IPS-NIHi11 (cell line): ENCODE measurements at regions not wholly inside any gene's neighbourhood (a gene's known extent, or its start where the extent isn't known, plus 50 kb on each side); places are given as distances from the start of the nearest gene placed in this dataset.
A peak's percentile ranks its signal among the peaks of the same experiment; 100 is the strongest.
"Not testable (repeated sequence)": the region's sequence is repeated elsewhere in the genome, so short reads cannot be mapped to it uniquely, and the experiment has no call there.

Experiments used
- DNase-seq: peaks from one replicate; pipeline ENCODE4 v3.0.0; 2012; ENCODE audit warnings: mixed read lengths, low spot score

GRCh38 chr9:104326912-104327311 is 177.2 kb upstream of the OR13F1 start:
- DNase-seq, result no peak

GRCh38 chr9:104329245-104329644 is 174.8 kb upstream of the OR13F1 start:
- no peak for DNase-seq

- DNase-seq, result no peak
These were observed 173.2 kb upstream of the OR13F1 start for GRCh38 chr9:104330841-104331240.

GRCh38 chr9:104334549-104334948 is 169.5 kb upstream of the OR13F1 start:
- no peak for DNase-seq

GRCh38 chr9:104339692-104340091 is 164.4 kb upstream of the OR13F1 start:
- no peak for DNase-seq

- DNase-seq, result no peak
These were observed 161.5 kb upstream of the OR13F1 start for GRCh38 chr9:104342552-104342951.

GRCh38 chr9:104345061-104345460 is 159.0 kb upstream of the OR13F1 start:
- no peak for DNase-seq

- DNase-seq, result no peak
These were observed 153.5 kb upstream of the OR13F1 start for GRCh38 chr9:104350541-104350940.

- DNase-seq, result no peak
These were observed 152.3 kb upstream of the OR13F1 start for GRCh38 chr9:104351726-104352125.

- DNase-seq, result no peak
These were observed 142.9 kb upstream of the OR13F1 start for GRCh38 chr9:104361207-104361606.

- no peak for DNase-seq
These were observed 141.1 kb upstream of the OR13F1 start for GRCh38 chr9:104362912-104363472.

- DNase-seq, result no peak
These were observed 136.6 kb upstream of the OR13F1 start for GRCh38 chr9:104367507-104367906.

GRCh38 chr9:104368318-104368717 is 135.7 kb upstream of the OR13F1 start:
- DNase-seq, result not testable (repeated sequence)

- no peak for DNase-seq
These were observed 129.4 kb upstream of the OR13F1 start for GRCh38 chr9:104374711-104375110.

- DNase-seq, result no peak
These were observed 118.0 kb upstream of the OR13F1 start for GRCh38 chr9:104386013-104386412.

GRCh38 chr9:104386425-104387069 is 117.5 kb upstream of the OR13F1 start:
- peak; percentile 56 for DNase-seq

GRCh38 chr9:104388071-104388470 is 116.0 kb upstream of the OR13F1 start:
- no peak for DNase-seq

- no peak for DNase-seq
These were observed 114.7 kb upstream of the OR13F1 start for GRCh38 chr9:104389341-104389740.

- not testable (repeated sequence) for DNase-seq
These were observed 109.2 kb upstream of the OR13F1 start for GRCh38 chr9:104394901-104395300.

GRCh38 chr9:104412238-104412637 is 91.8 kb upstream of the OR13F1 start:
- no peak for DNase-seq

- no peak for DNase-seq
These were observed 87.6 kb upstream of the OR13F1 start for GRCh38 chr9:104416470-104416869.

GRCh38 chr9:104417296-104417695 is 86.8 kb upstream of the OR13F1 start:
- DNase-seq, result no peak

- no peak for DNase-seq
These were observed 75.0 kb upstream of the OR13F1 start for GRCh38 chr9:104429031-104429546.

GRCh38 chr9:104435059-104435458 is 69.0 kb upstream of the OR13F1 start:
- no peak for DNase-seq
